G401 (cell line): ENCODE measurements at regions not wholly inside any gene's neighbourhood (a gene's known extent, or its start where the extent isn't known, plus 50 kb on each side); places are given as distances from the start of the nearest gene placed in this dataset.

Experiments used
- DNase-seq: peaks from one replicate; pipeline ENCODE4 v3.0.0-alpha.2; 2015; ENCODE audit warnings: low spot score
- in situ Hi-C: cut with HindIII; loops from 2 replicates; pipeline ENCODE4 v1.10.0; 2016; ENCODE audit warnings: low sequenced_read_pairs, mixed read lengths

GRCh38 chr7:10022480-10022879 lies 951.2 kb upstream of the PHF14 start:
- DNase-seq: no peak
- in situ Hi-C loops: no loop called here

- in situ Hi-C loops: no loop called here
These were observed 950.7 kb upstream of the PHF14 start for GRCh38 chr7:10022957-10023356.

DNA sequence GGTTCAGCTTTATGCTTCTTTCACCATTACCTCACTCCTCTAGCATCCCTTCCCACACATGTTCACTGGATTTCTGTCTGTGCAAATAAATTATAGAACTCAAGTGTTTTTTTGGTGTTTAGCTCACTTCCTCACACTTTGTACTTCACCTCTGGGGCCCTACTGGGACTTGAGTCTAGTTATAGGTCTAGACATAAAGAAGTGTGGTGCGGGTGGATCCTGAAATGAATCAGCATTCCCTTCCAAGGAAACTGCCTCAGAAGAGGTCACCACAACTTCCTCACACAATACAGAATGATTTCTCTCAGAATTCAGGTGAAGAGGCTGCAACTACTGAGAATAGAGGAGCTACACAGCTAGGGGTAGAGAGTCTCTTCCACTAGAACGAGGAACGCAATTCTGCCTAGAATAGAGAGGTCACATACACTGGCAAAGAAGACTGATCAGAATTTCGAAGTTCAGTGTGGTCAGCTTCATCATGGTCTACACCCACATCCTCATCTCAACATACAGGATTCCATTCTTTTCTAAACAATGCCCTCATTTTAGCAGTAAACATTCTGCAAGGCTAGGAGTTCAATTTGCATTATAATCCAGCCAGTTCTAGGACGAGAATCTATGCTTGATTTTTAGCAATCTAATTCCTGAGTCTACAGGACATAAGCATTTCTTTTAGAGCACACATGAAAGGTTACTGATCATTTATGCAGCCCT lies 938.7 kb upstream of the PHF14 start:
- in situ Hi-C loops: no loop called here
- DNase-seq: no peak

More at GRCh38 chr7:10022957-10023356, 950.7 kb upstream of the PHF14 start:
- DNase-seq: peak; percentile 10

DNA sequence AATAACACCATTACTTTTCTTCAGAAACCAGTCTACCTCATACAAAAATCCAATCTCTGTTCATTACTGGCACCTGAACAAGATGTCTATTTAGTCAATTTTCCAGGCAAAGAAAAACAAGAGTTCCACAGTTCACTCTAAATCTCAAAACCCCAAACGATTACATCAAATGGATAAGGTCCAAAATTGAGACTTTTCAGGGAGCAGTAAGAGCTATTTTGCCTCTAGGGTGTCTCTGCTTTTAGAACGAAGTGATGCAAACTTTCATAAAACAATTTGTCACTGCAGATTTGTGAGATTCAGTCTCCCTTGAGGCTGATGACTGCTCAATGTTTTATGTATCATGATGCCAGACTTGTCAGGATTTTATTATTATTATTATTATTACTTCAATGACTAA lies 937.0 kb upstream of the PHF14 start:
- no peak for DNase-seq
- in situ Hi-C loops: no loop called here

- in situ Hi-C loops: no loop called here
- no peak for DNase-seq
These were observed 935.3 kb upstream of the PHF14 start for GRCh38 chr7:10038351-10038750.

DNA sequence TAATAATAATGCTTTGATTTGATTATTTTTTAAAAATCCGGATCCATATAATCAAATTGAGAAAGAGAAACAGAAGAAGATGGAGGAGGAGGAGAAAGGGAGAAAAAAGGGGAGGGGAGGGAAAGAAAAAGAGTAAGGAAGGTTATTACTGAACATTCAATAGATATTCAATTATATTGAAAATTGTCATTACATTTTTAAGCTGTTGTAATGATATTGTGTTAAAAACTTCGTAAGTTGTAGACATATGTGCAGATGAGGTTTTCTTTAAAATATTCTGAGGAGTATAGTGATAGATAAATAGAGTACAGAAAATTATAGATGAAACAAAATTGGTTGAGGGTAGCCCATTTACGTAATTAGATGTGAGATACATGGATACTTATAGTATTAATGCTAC lies 933.0 kb upstream of the PHF14 start:
- in situ Hi-C loops: no loop called here
- DNase-seq: no peak

- no peak for DNase-seq
- in situ Hi-C loops: no loop called here
These were observed 902.8 kb upstream of the PHF14 start for GRCh38 chr7:10070899-10071298.

DNA sequence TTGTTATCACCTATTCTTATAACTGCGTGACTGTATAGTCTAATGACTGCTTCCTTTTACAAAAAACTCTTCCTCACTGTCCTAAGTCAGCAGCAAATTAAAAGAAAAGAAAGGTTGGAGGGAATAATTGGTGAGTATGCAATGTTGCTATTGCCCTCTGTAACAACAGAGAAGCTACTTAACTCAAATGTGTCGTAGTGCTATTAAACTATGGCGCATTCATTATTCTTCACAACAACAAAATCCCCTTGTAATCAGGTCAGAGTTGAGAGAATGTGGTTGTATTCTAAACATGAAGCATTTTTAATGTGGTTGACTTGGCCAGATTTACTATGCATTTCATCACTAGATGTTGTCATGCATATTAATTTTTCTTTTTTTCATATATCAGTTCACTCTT lies 897.8 kb upstream of the PHF14 start:
- in situ Hi-C loops: no loop called here
- DNase-seq: no peak

- in situ Hi-C loops: no loop called here
- no peak for DNase-seq
These were observed 896.9 kb upstream of the PHF14 start for GRCh38 chr7:10076660-10077300.

- no peak for DNase-seq
- in situ Hi-C loops: no loop called here
These were observed 894.1 kb upstream of the PHF14 start for GRCh38 chr7:10079572-10079971.

GRCh38 chr7:10082896-10083295 lies 890.8 kb upstream of the PHF14 start:
- in situ Hi-C loops: no loop called here

GRCh38 chr7:10083766-10084165 lies 889.9 kb upstream of the PHF14 start:
- no peak for DNase-seq
- in situ Hi-C loops: no loop called here

More at GRCh38 chr7:10082896-10083295, 890.8 kb upstream of the PHF14 start:
- DNase-seq: no peak

- DNase-seq: no peak
- in situ Hi-C loops: no loop called here
These were observed 888.4 kb upstream of the PHF14 start for GRCh38 chr7:10085231-10085630.

DNA sequence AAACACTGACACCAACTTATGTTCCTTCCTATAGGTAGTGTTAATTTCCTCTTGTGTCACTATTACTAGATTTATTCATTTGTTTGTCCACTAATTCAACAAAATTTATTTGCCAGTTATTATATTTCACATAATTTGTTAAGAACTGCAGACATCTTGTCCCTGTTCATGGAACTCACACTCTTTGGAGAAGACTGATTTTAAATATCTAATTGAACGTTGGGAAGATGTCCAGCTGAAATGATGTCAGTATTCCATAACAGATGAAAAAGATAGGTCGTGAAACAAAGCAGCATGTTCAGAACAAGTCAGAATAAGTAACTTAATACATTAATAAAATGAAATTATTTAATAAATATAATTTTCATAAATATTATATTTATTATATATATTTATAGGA lies 873.1 kb upstream of the PHF14 start:
- in situ Hi-C loops: no loop called here
- no peak for DNase-seq

DNA sequence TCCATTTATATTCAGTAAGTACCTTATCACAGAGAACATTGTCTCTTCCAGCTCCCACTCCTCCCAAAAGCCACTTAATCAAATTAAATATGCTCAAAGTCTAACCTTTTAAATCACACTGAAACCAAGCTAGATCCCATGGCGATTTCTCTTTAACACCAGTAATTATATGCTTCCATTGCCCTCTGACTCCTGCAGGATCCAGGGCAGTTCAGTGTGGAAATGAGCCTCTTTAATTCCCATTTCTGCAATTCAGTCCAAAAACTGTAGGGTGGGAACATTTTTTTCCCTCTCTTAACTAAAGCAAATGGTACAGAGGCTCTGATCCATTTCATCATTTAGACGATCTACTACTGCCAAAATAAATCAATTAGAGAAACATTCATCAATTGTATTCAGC lies 872.3 kb upstream of the PHF14 start:
- DNase-seq: no peak
- in situ Hi-C loops: no loop called here

- DNase-seq: no peak
These were observed 869.4 kb upstream of the PHF14 start for GRCh38 chr7:10104292-10104691.

GRCh38 chr7:10106609-10107008 lies 867.1 kb upstream of the PHF14 start:
- in situ Hi-C loops: no loop called here
- DNase-seq: no peak

More at GRCh38 chr7:10104292-10104691, 869.4 kb upstream of the PHF14 start:
- in situ Hi-C loops: no loop called here

DNA sequence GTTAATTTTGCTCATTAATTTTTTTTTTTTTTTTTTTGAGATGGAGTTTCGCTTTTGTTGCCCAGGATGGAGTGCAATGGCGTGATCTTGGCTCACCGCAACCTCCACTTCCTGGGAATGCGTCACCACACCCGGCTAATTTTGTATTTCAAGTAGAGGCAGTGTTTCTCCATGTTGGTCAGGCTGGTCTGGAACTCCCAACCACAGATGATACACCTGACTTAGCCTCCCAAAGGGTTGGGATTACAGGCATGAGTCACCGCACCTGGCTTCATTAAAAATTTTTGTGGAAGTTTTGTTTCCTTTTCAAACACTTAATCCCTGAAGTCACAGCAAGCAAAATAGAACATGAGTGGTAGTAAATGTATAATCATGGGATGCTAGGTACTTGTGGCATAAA lies 857.2 kb upstream of the PHF14 start:
- in situ Hi-C loops: no loop called here
- no peak for DNase-seq

- no peak for DNase-seq
- in situ Hi-C loops: no loop called here
These were observed 855.9 kb upstream of the PHF14 start for GRCh38 chr7:10117815-10118214.

DNA sequence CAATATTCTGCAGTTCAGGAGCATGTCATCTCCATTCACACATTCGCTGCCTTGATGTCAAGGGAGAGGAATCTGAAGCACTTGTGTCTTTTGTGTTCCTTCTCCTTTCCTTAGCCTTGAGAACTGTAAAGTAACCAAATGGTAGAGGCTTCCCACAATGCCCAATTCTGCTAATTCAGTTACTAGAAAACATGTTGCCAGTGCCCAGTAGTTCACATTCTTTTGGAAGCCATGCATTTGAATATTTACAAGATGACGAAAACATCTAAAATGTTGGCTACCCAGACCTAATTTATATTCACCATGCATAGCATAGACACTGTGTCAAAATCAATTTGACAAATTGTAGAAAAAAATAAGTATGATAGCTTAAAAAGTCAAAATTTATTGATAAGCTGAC lies 852.7 kb upstream of the PHF14 start:
- no peak for DNase-seq
- in situ Hi-C loops: no loop called here

DNA sequence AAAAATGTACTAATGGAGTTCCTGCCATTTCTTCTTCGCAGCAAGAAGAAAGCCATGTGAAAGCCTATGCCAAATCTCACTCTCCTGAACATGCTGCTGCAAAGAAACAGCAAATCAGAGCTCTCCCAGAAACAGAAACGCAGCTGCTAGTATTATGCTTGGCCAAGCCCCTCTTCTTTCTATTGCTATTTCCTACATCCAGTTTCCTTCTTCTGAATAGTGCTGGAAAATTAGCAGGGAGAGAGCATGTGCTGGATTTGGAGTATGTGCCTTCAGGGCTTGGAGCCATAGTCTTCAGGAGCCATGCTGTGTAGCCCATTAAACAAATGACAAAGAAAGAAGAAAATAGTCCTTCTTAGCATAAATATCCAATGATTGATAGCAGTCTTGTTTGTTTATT lies 852.0 kb upstream of the PHF14 start:
- in situ Hi-C loops: no loop called here
- peak; percentile 10 for DNase-seq
